ENCODE measurements at regions not wholly inside any gene's neighbourhood (a gene's known extent, or its start where the extent isn't known, plus 50 kb on each side); places are given as distances from the start of the nearest gene placed in this dataset.

DNA sequence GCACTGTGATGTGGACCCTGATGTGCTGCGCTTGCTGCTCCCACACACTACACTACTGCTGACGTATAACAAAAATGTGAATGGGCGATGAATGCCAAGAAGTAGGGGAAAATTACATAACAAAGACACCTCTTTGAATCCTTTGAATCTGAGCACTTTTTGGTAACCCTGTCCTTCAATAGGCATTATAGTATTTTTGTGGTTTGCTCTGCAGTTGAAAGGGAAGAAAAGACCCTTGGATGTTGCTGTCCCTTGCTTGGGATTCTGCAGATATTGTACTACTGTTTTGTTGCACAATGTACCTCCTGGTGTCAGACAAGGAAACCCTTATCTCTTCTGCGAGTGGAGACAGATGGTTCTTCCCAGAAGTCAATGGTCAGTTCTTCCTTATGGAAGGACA, 124.8 kb upstream of the UBE3A start:
- H3K9me3 Mint-ChIP-seq, result no peaks in the 10 kb centered on the region
- H3K4me1 Mint-ChIP-seq, result peaks cover 13% of the 10 kb centered on the region
- TF ChIP-seq, protein P1, sequence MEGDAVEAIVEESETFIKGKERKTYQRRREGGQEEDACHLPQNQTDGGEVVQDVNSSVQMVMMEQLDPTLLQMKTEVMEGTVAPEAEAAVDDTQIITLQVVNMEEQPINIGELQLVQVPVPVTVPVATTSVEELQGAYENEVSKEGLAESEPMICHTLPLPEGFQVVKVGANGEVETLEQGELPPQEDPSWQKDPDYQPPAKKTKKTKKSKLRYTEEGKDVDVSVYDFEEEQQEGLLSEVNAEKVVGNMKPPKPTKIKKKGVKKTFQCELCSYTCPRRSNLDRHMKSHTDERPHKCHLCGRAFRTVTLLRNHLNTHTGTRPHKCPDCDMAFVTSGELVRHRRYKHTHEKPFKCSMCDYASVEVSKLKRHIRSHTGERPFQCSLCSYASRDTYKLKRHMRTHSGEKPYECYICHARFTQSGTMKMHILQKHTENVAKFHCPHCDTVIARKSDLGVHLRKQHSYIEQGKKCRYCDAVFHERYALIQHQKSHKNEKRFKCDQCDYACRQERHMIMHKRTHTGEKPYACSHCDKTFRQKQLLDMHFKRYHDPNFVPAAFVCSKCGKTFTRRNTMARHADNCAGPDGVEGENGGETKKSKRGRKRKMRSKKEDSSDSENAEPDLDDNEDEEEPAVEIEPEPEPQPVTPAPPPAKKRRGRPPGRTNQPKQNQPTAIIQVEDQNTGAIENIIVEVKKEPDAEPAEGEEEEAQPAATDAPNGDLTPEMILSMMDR (conservative IDR thresholded peaks at IDR 0.05), result no peak
- H3K36me3 Mint-ChIP-seq (ENCODE audit: low read depth), result no peaks in the 10 kb centered on the region
- H3K4me3 Mint-ChIP-seq, result no peak overlapping the region
- no peaks in the 10 kb centered on the region for H3K27me3 Mint-ChIP-seq (ENCODE audit: low read depth)
- H3K27ac Mint-ChIP-seq (ENCODE audit: unreplicated experiment), result no peak overlapping the region
- DNase-seq (ENCODE audit: low read depth, low spot score), result no peak

DNA sequence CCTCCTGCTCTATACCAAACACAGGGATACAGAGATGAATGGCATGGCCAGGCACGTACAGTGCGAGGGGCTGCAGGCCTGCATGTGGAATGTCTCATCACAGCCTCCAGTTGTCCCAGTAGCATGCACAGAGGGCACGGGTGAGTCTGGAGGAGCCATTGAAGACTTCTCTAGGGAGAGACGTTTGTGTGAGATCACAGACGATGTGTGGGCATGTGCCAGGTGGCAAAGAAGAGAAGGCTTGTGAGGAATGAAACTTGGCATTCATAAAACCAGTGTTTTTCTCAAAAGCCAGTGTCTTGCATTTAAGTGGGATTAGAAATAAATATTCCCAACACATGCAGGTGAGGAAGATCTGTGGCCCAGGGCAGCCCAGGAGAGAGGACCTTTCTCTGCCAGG, 119.1 kb upstream of the UBE3A start:
- Mint-ChIP-seq H3K4me1 (no peaks in the 10 kb centered on the region), H3K27me3 (ENCODE audit: low read depth) (no peaks in the 10 kb centered on the region), H3K4me3 (no peak overlapping the region), H3K36me3 (ENCODE audit: low read depth) (no peaks in the 10 kb centered on the region), H3K9me3 (no peaks in the 10 kb centered on the region), H3K27ac (ENCODE audit: unreplicated experiment) (no peak overlapping the region)
- TF ChIP-seq, protein P1 (conservative IDR thresholded peaks at IDR 0.05), result no peak
- no peak for DNase-seq (ENCODE audit: low read depth, low spot score)

DNA sequence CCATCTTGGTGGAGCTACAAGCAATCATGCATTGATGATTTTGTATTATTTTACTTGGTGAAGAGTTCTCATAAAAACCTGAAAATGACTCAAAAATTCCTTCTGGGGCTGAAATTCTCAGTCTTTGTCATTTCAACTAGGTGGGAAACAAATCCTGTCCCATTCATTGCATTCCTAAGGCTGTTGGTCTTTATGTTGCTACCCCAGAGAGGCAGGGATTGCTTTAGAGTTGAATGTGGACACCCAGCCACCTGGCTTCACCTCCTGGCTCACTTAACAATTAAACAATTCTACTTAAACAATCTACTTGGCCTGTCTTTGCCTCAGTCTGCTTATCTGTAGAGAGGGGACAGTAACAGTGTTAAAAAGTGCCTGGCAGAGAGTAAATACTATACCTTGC, 117.3 kb upstream of the UBE3A start:
- H3K4me3 Mint-ChIP-seq, result no peak overlapping the region
- TF ChIP-seq, protein P1 (conservative IDR thresholded peaks at IDR 0.05), result no peak
- H3K36me3 Mint-ChIP-seq (ENCODE audit: low read depth), result no peaks in the 10 kb centered on the region
- DNase-seq (ENCODE audit: low read depth, low spot score), result no peak
- no peaks in the 10 kb centered on the region for H3K27me3 Mint-ChIP-seq (ENCODE audit: low read depth)
- no peak overlapping the region for H3K27ac Mint-ChIP-seq (ENCODE audit: unreplicated experiment)
- H3K4me1 Mint-ChIP-seq, result no peaks in the 10 kb centered on the region
- no peaks in the 10 kb centered on the region for H3K9me3 Mint-ChIP-seq

DNA sequence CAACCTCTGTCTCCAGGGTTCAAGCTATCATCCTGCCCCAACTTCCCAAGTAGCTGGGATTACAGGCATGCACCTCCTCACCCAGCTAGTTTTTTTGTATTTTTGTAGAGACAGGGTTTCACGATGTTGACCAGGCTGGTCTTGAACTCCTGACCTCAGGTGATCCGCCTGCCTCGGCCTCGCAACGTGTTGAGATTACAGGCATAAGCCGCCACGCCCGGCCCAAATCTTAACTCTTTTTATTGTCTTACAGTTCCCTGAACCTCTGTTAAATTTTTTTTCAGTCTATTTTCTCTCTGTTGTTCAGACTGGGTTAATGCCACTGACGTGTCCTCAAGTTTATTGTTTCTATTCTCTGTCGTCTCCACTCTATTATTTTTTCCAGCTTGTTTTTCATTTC, 115.8 kb upstream of the UBE3A start:
- Mint-ChIP-seq H3K36me3 (ENCODE audit: low read depth) (no peaks in the 10 kb centered on the region), H3K9me3 (no peaks in the 10 kb centered on the region), H3K27me3 (ENCODE audit: low read depth) (no peaks in the 10 kb centered on the region), H3K4me3 (no peak overlapping the region), H3K4me1 (no peaks in the 10 kb centered on the region), H3K27ac (ENCODE audit: unreplicated experiment) (no peak overlapping the region)
- DNase-seq (ENCODE audit: low read depth, low spot score), result no peak
- TF ChIP-seq, protein P1 (conservative IDR thresholded peaks at IDR 0.05), result no peak

DNA sequence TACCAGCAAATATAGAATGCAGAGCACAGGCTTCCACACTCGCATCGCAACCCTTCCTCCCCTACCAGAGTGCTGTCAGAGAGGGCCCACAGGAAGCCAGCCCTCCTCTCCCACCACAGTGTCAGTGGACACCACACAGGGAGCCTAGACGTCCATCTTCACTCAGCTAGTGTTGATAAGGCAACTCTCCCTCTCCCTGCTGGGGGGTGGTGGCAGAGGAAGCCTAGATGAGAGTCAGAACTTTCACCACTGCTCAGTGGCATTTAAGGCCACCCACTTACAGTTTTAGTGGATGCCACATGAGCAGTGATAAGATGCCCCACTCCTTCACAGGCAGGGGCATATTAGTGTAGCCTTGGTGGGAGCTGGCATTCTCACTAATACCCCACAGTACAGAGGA, 109.8 kb upstream of the UBE3A start:
- Mint-ChIP-seq H3K4me1 (peaks cover 2% of the 10 kb centered on the region), H3K9me3 (no peaks in the 10 kb centered on the region), H3K27me3 (ENCODE audit: low read depth) (no peaks in the 10 kb centered on the region), H3K4me3 (no peak overlapping the region), H3K27ac (ENCODE audit: unreplicated experiment) (no peak overlapping the region), H3K36me3 (ENCODE audit: low read depth) (no peaks in the 10 kb centered on the region)
- DNase-seq (ENCODE audit: low read depth, low spot score), result no peak
- TF ChIP-seq, protein P1 (conservative IDR thresholded peaks at IDR 0.05), result no peak

DNA sequence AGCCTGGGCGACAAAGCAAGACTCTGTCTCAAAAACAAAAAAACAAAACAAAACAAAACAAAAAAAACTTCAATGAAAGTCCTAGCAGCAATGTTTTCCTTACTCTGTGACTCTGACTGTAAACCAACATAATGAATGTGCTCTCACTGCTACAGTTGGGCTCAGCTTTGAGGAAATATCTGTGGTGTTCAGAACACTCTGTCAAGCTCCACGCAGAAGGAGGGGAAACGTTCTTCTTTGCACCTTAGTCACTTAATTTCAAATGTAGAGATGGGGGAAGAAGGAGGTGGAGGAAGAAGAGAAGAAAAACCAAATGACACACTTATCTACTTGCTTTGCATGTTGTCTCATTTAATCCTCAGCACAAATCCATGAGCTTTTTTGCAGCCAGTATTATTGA, 107.1 kb upstream of the UBE3A start:
- Mint-ChIP-seq H3K4me3 (no peak overlapping the region), H3K36me3 (ENCODE audit: low read depth) (no peaks in the 10 kb centered on the region), H3K4me1 (peaks cover 8% of the 10 kb centered on the region), H3K27me3 (ENCODE audit: low read depth) (no peaks in the 10 kb centered on the region), H3K9me3 (no peaks in the 10 kb centered on the region), H3K27ac (ENCODE audit: unreplicated experiment) (no peak overlapping the region)
- TF ChIP-seq, protein P1 (conservative IDR thresholded peaks at IDR 0.05), result no peak
- no peak for DNase-seq (ENCODE audit: low read depth, low spot score)
